GM12874 (cell line): ENCODE measurements at regions not wholly inside any gene's neighbourhood (a gene's known extent, or its start where the extent isn't known, plus 50 kb on each side); places are given as distances from the start of the nearest gene placed in this dataset.

Experiments
- TF ChIP-seq, protein P1 (sequence below): IDR thresholded peaks from 2 replicates; pipeline ENCODE4 v1.5.1; 2011; ENCODE audit warnings: low read depth, mild to moderate bottlenecking, control low read depth, low read length, moderate library complexity; ENCODE audit not compliant: insufficient read depth

DNA sequence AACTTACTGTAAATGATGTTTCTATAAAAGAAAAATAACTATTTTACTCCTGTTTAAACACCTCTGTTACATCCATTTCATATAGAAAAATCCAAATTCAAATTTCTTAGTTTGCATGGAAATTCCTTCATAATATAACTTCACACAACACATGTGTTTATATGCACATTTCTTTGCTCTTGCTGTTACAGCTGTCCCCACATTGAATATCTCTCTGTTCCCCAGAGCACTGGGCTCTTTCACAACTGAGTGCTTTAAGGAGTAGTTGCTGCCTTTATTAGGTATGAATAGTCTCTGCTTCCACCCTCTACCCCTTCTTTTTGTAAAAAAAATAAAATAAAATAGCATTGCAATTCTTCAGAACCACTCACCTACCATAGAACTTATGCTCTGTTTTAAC lies 287.0 kb downstream of the OLFM3 start:
- TF ChIP-seq, protein P1, sequence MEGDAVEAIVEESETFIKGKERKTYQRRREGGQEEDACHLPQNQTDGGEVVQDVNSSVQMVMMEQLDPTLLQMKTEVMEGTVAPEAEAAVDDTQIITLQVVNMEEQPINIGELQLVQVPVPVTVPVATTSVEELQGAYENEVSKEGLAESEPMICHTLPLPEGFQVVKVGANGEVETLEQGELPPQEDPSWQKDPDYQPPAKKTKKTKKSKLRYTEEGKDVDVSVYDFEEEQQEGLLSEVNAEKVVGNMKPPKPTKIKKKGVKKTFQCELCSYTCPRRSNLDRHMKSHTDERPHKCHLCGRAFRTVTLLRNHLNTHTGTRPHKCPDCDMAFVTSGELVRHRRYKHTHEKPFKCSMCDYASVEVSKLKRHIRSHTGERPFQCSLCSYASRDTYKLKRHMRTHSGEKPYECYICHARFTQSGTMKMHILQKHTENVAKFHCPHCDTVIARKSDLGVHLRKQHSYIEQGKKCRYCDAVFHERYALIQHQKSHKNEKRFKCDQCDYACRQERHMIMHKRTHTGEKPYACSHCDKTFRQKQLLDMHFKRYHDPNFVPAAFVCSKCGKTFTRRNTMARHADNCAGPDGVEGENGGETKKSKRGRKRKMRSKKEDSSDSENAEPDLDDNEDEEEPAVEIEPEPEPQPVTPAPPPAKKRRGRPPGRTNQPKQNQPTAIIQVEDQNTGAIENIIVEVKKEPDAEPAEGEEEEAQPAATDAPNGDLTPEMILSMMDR, result no peak

DNA sequence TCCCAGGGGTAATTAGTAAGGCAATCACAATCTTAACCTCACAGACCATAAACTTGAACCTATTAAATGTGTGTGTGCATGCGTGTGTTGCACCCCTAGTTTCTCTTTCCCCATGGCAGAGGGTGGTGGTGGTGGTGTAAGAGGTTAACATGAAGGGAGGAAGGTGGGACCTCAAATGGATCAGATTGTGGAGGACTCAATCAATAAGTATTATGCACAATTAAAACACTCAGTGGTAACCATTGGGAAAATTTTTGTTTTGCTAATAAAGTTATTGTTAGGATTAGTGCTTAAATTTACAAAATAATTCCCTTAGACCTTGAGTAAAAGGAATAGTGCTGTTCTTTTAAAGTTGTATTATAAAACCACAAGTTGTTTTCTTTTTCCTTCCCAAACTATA lies 283.0 kb downstream of the OLFM3 start:
- TF ChIP-seq, protein P1, result no peak

GRCh38 chr1:101723415-101723814 lies 273.3 kb downstream of the OLFM3 start:
- TF ChIP-seq, protein P1, result no peak

GRCh38 chr1:101728029-101728428 lies 268.7 kb downstream of the OLFM3 start:
- TF ChIP-seq, protein P1, result no peak

GRCh38 chr1:101730559-101730958 lies 266.2 kb downstream of the OLFM3 start:
- TF ChIP-seq, protein P1, result no peak

GRCh38 chr1:101732261-101732660 lies 264.5 kb downstream of the OLFM3 start:
- TF ChIP-seq, protein P1, result no peak

- TF ChIP-seq, protein P1, result no peak
Observed at GRCh38 chr1:101733340-101733739, 263.4 kb downstream of the OLFM3 start.

- TF ChIP-seq, protein P1, result no peak
Observed at GRCh38 chr1:101738475-101738874, 258.3 kb downstream of the OLFM3 start.
